Pancreas (tissue), 10 donors: ENCODE measurements at regions not wholly inside any gene's neighbourhood (a gene's known extent, or its start where the extent isn't known, plus 50 kb on each side); places are given as distances from the start of the nearest gene placed in this dataset.

Experiments used
- ATAC-seq, 4 donors: fragments of 200-7000 bp; cut with Tn5 transposase; one replicate each; pipeline versions ENCODE4 v1.8.0 to v1.9.1; 2020; ENCODE audit warnings: mild to moderate bottlenecking in 4 of 4, moderate library complexity in 4 of 4
- DNase-seq, 6 donors: peaks; one replicate each; pipeline ENCODE4 v3.0.0-alpha.2; 2020
- FAIRE-seq: peaks from 2 replicates; lab custom pipeline; 2012; peaks lifted over from hg19 to GRCh38; lab: Jason Lieb, UNC
- H3K27ac ChIP-seq, 4 donors: fragments of 200-600 bp; sonication (generic); 1 replicate in 3 of 4; 2 replicates in 1 of 4; pipeline versions ENCODE4 v1.5.0 to v1.8.0; 2020
- H3K27me3 ChIP-seq, 4 donors: fragments of 200-600 bp; one replicate each; pipeline ENCODE4 v1.8.0; 2021
- H3K36me3 ChIP-seq, 3 donors: fragments of 200-600 bp; sonication (generic) in 1 of 3; one replicate each; pipeline versions ENCODE4 v1.5.0 to v1.8.0; 2020 to 2021
- H3K4me1 ChIP-seq, 3 donors: fragments of 200-600 bp; one replicate each; pipeline ENCODE4 v1.8.0; 2021
- H3K4me3 ChIP-seq, 4 donors: fragments of 200-600 bp; sonication (generic) in 2 of 4; one replicate each; pipeline versions ENCODE4 v1.5.0 to v1.8.0; 2020 to 2021
- H3K9me3 ChIP-seq, 4 donors: fragments of 200-600 bp; one replicate each; pipeline ENCODE4 v1.8.0; 2021
- WGBS, 2 donors: extraction: QIAGEN DNeasy Blood & Tissue Kit; methylation state at CpG; one replicate each; pipeline ENCODE4 v1.1.7; 2013; 5-methylcytosine and 5-hydroxymethylcytosine counted together
- intact Hi-C, 3 donors: fragments of 100-400 bp; cut with DNase I; formaldehyde crosslinking; loops; one replicate each; pipeline versions ENCODE4 v1.11.1 to v1.14.2; 2022
- TF ChIP-seq, protein P1 (sequence below), 4 donors: fragments of 200-600 bp; sonication (generic) in 3 of 4; IDR thresholded peaks; one replicate each; pipeline versions ENCODE4 v1.5.0 to v1.8.0; 2021; ENCODE audit warnings: antibody characterized with exemption in 4 of 4
- donor health status: healthy with polysubstance abuse.
- donor health status: DM: no; HTN: no; CAD: no; lungs with moderate emphysema.
- donor health status: DM: no; HTN: no; CAD: no.
- donor health status: control.
- donor health status: control.
- donor health status: Bipolar disorder and iron deficiency.
- donor health status: DM: yes; HTN: yes; CAD: no.
- donor health status: DM: no; HTN: no; CAD: no.
- donor health status: DM: no; HTN: no; CAD: no.
- donor health status: DM: yes; HTN: yes; CAD: no.

DNA sequence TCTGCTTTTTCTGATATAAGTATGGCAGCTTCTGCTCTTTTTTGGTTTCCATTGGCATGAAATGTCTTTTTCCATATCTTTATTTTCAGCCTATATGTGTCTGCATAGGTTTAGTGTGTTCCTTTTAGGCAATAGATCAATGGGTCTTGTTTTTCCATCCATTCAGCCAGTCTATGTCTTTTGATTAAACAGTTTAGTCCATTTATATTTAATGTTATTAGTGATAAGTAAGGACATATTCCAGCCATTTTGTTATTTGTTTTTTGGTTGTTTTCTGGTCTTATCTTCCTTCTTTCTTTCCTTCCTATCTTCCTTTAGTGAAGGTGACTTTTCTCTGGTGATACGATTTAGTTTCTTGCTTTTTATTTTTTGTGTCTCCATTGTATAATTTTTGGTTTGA is 101.3 kb upstream of the LRRC3B start:
- no peak overlapping the region for H3K4me3 ChIP-seq
- intact Hi-C loops: no loop called here
- WGBS, 2 donors: 82 to 97% methylated on average over 1 of the region's 1 CpG
- no peaks in the 10 kb centered on the region for H3K36me3 ChIP-seq
- H3K9me3 ChIP-seq: no peaks in the 10 kb centered on the region
- no peak overlapping the region for H3K27ac ChIP-seq
- DNase-seq (no peak), ATAC-seq (no peak), FAIRE-seq (no peak)
- TF ChIP-seq, protein P1, sequence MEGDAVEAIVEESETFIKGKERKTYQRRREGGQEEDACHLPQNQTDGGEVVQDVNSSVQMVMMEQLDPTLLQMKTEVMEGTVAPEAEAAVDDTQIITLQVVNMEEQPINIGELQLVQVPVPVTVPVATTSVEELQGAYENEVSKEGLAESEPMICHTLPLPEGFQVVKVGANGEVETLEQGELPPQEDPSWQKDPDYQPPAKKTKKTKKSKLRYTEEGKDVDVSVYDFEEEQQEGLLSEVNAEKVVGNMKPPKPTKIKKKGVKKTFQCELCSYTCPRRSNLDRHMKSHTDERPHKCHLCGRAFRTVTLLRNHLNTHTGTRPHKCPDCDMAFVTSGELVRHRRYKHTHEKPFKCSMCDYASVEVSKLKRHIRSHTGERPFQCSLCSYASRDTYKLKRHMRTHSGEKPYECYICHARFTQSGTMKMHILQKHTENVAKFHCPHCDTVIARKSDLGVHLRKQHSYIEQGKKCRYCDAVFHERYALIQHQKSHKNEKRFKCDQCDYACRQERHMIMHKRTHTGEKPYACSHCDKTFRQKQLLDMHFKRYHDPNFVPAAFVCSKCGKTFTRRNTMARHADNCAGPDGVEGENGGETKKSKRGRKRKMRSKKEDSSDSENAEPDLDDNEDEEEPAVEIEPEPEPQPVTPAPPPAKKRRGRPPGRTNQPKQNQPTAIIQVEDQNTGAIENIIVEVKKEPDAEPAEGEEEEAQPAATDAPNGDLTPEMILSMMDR (IDR thresholded peaks at IDR 0.05): no peak
- H3K4me1 ChIP-seq: no peaks in the 10 kb centered on the region
- no peaks in the 10 kb centered on the region for H3K27me3 ChIP-seq

DNA sequence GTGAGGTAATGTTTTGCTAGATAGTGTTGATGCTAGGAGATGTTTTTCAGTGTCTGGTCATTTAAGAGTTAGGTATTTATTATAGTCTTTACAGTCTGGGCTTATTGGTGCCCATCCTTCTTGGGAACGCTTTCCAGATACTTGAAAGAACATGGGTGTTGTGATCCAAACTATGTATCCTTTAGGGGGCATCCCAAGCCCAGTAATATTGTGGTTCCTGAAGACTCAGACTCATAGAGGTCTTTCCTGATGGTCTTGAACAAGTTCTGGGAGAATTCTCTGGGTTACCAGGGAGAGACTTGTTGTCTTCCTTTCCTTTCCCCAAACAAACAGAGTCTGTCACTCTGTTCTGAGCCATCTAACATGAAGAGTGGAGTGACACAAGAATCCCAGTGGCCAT is 99.7 kb upstream of the LRRC3B start:
- ATAC-seq (no peak), DNase-seq (no peak), FAIRE-seq (no peak)
- TF ChIP-seq, protein P1 (IDR thresholded peaks at IDR 0.05): no peak
- H3K27ac ChIP-seq: no peak overlapping the region
- intact Hi-C loops: no loop called here
- no peaks in the 10 kb centered on the region for H3K4me1 ChIP-seq
- no peaks in the 10 kb centered on the region for H3K27me3 ChIP-seq
- no peaks in the 10 kb centered on the region for H3K9me3 ChIP-seq
- no peaks in the 10 kb centered on the region for H3K36me3 ChIP-seq
- 83 to 87% methylated on average over 1 of the region's 1 CpG for WGBS, 2 donors
- H3K4me3 ChIP-seq: no peak overlapping the region

DNA sequence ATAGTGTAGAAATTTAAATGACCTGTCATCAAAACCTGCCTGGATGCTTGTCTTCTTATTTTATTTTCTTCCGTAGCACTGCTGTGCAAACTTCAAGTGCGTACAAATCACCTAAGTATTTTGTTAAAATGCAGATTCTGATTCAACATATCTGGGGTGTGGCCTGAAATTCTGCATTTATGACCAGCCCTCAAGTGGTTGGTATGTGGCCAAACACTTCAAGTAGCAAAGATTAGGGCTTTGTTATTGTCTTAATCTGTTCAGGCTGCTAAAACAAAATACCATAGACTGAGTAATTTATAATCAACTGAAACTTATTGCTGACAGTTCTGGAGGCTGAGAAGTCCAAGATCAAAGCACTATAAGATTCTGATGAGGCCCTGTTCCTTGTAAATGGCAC is 97.6 kb upstream of the LRRC3B start:
- Histone ChIP-seq H3K4me1 (no peaks in the 10 kb centered on the region), H3K27me3 (no peaks in the 10 kb centered on the region), H3K4me3 (no peak overlapping the region), H3K27ac (no peak overlapping the region), H3K9me3 (no peaks in the 10 kb centered on the region), H3K36me3 (no peaks in the 10 kb centered on the region)
- DNase-seq (no peak), ATAC-seq (no peak), FAIRE-seq (no peak)
- TF ChIP-seq, protein P1 (IDR thresholded peaks at IDR 0.05): no peak
- intact Hi-C loops: no loop called here
- WGBS, 2 donors: 88 to 94% methylated on average over 2 of the region's 2 CpGs

DNA sequence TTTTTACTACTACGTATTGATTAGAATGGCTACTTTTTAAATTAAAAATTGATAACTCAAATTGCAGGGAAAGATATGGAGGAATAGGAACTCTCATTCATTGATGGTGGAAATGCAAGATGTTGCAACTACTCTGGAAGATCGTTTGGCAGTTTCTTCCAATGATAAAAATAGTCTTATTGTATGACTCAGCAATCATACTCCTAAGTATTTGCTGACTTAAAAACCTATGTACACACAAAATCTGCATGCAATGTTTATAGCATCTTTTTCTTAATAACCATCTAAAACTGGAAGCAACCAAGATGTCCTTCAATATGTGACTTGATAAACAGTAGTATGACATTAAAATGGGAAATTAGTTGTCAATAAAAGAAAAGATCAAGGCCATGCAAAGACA is 87.4 kb upstream of the LRRC3B start:
- no peaks in the 10 kb centered on the region for H3K36me3 ChIP-seq
- ATAC-seq (no peak), DNase-seq (no peak), FAIRE-seq (no peak)
- 25 to 30% methylated on average over 2 of the region's 2 CpGs for WGBS, 2 donors
- H3K27ac ChIP-seq: no peak overlapping the region
- H3K4me1 ChIP-seq: no peaks in the 10 kb centered on the region
- H3K9me3 ChIP-seq: no peaks in the 10 kb centered on the region
- H3K27me3 ChIP-seq: no peaks in the 10 kb centered on the region
- H3K4me3 ChIP-seq: no peak overlapping the region
- intact Hi-C loops: no loop called here
- TF ChIP-seq, protein P1 (IDR thresholded peaks at IDR 0.05): no peak

DNA sequence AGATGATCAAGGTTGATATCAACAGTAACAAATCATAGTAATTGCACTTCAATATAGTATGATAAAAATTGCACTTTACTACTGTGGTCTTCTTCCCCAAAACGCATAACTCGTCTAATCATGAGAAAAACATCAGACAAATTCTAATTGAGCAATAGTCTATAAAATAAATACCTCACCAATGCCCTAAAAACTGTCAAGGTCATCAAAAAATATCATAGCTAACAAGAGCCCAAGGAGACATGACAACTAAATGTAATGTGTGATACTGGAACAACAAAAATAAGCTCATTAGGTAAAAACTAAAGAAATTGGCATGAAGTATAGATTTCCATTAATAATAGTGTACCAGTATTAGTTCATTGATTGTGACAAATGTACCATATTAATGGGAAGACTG is 85.6 kb upstream of the LRRC3B start:
- Histone ChIP-seq H3K9me3 (no peaks in the 10 kb centered on the region), H3K4me1 (no peaks in the 10 kb centered on the region), H3K27me3 (no peaks in the 10 kb centered on the region), H3K36me3 (no peaks in the 10 kb centered on the region), H3K27ac (no peak overlapping the region), H3K4me3 (no peak overlapping the region)
- FAIRE-seq (no peak), DNase-seq (no peak), ATAC-seq (no peak)
- intact Hi-C loops: no loop called here
- TF ChIP-seq, protein P1 (IDR thresholded peaks at IDR 0.05): no peak
- WGBS, 2 donors: 44 to 64% methylated on average over 2 of the region's 2 CpGs
